K562 (cell line): ENCODE measurements at regions not wholly inside any gene's neighbourhood (a gene's known extent, or its start where the extent isn't known, plus 50 kb on each side); places are given as distances from the start of the nearest gene placed in this dataset.

Experiments
- ID3 ChIP-seq, 2 experiments: fragments of 250-450 bp in 1 of 2; fragments of 450-650 bp in 1 of 2; sonication (Bioruptor Pico) in 1 of 2; IDR thresholded peaks; 2 replicates each; pipeline versions ENCODE4 v1.6.1 to v1.8.0; 2016 to 2021; ENCODE audit warnings: mild to moderate bottlenecking in 2 of 2, moderate library complexity in 2 of 2, missing compliant biosample characterization in 1 of 2, missing genetic modification characterization in 1 of 2
- TSC22D4 ChIP-seq: fragments of 450-650 bp; IDR thresholded peaks from 2 replicates; pipeline ENCODE4 v1.6.1; 2016; ENCODE audit warnings: missing genetic modification characterization, missing biosample characterization, control low read depth
- ZBTB49 ChIP-seq: sonication (generic); formaldehyde crosslinking; IDR thresholded peaks from 2 replicates; pipeline ENCODE4 v1.8.0; 2022; ENCODE audit warnings: missing genetic modification reagents, mild to moderate bottlenecking, borderline replicate concordance
- ZNF280A ChIP-seq: fragments of 450-650 bp; IDR thresholded peaks from 2 replicates; pipeline ENCODE4 v1.6.1; 2018; ENCODE audit warnings: mild to moderate bottlenecking, low read depth; ENCODE audit not compliant: partially characterized antibody
- ZNF512 ChIP-seq: IDR thresholded peaks from 2 replicates; pipeline ENCODE4 v1.6.1; 2016; ENCODE audit warnings: missing genetic modification characterization, missing compliant biosample characterization
- ZNF589 ChIP-seq: fragments of 200-800 bp; sonication (Bioruptor generic); IDR thresholded peaks from 2 replicates; pipeline ENCODE4 v1.6.1; 2016; ENCODE audit warnings: low read depth, missing genetic modification characterization, missing compliant biosample characterization
- TF ChIP-seq, protein P1 (sequence below): sonication (generic); IDR thresholded peaks from 2 replicates; pipeline ENCODE4 v1.6.1; 2016

DNA sequence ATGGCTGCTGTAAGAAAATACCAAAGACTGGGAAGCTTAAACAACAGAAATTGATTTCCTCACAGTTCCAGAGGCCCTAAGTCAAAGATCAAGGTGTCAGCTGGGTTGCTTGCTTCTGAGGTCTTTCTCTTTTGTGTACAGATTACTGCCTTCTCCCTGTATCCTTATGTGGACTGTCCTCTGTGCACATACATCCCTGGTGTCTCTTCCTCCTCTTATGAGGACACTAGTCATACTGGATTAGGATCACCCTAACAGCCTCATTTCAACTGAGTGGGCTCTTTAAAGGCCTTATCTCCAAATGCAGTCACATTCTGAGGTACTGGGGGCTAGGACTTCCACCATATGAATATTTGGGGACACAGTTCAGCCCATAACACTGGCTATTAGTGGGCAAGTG, 130.0 kb upstream of the DTNBP1 start (continued):
- no peak for TF ChIP-seq ID3 (CRISPR knock-in tag; IDR thresholded peaks at IDR 0.05)
- TF ChIP-seq ID3 (tag; IDR thresholded peaks at IDR 0.05) = 0 out of 2 replicates have a peak, but pooled peaks have one; percentile 41
- TF ChIP-seq, protein P1, sequence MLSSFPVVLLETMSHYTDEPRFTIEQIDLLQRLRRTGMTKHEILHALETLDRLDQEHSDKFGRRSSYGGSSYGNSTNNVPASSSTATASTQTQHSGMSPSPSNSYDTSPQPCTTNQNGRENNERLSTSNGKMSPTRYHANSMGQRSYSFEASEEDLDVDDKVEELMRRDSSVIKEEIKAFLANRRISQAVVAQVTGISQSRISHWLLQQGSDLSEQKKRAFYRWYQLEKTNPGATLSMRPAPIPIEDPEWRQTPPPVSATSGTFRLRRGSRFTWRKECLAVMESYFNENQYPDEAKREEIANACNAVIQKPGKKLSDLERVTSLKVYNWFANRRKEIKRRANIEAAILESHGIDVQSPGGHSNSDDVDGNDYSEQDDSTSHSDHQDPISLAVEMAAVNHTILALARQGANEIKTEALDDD = 0 out of 2 replicates have a peak, but pooled peaks have one; percentile 19
- TF ChIP-seq ZBTB49 (CRISPR knock-in tag) = no peak
- TF ChIP-seq ZNF280A = no peak
- TF ChIP-seq TSC22D4 (tag) = no peak
- TF ChIP-seq ZNF589 (CRISPR knock-in tag) = no peak
- no peak for TF ChIP-seq ZNF512 (tag)
